ENCODE measurements at regions not wholly inside any gene's neighbourhood (a gene's known extent, or its start where the extent isn't known, plus 50 kb on each side); places are given as distances from the start of the nearest gene placed in this dataset.

DNA sequence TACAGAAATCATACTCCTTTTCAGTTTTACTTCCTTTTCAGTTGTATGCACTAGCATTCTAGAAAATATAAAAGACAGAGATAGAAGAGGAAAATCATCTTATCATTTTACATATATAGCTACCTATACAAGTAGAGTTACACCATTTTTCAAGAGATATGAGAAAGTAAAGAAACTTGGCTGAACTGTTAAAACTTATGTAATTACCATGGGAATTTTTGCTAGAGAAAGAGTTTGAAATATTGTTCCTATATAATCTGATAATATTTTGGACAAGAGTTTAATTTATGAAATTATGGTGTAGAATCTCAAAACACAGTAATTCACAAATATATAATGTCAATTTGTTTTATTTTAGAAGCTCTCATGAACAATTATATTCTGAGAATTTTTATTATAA lies 180.8 kb downstream of the PLPPR4 start:
- Histone ChIP-seq H3K36me3 (no peaks in the 10 kb centered on the region), H3K4me1 (no peaks in the 10 kb centered on the region), H3K9me3 (no peaks in the 10 kb centered on the region), H3K27me3 (no peaks in the 10 kb centered on the region), H3K27ac (no peak overlapping the region), H3K4me3 (no peak overlapping the region)
- TF ChIP-seq POLR2AphosphoS5 (IDR thresholded peaks at IDR 0.05) (no peak), EP300 (IDR thresholded peaks at IDR 0.05) (no peak), POLR2A (IDR thresholded peaks at IDR 0.05) (no peak)
- TF ChIP-seq, protein P1, sequence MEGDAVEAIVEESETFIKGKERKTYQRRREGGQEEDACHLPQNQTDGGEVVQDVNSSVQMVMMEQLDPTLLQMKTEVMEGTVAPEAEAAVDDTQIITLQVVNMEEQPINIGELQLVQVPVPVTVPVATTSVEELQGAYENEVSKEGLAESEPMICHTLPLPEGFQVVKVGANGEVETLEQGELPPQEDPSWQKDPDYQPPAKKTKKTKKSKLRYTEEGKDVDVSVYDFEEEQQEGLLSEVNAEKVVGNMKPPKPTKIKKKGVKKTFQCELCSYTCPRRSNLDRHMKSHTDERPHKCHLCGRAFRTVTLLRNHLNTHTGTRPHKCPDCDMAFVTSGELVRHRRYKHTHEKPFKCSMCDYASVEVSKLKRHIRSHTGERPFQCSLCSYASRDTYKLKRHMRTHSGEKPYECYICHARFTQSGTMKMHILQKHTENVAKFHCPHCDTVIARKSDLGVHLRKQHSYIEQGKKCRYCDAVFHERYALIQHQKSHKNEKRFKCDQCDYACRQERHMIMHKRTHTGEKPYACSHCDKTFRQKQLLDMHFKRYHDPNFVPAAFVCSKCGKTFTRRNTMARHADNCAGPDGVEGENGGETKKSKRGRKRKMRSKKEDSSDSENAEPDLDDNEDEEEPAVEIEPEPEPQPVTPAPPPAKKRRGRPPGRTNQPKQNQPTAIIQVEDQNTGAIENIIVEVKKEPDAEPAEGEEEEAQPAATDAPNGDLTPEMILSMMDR (IDR thresholded peaks at IDR 0.05): no peak
- no peak for ATAC-seq

DNA sequence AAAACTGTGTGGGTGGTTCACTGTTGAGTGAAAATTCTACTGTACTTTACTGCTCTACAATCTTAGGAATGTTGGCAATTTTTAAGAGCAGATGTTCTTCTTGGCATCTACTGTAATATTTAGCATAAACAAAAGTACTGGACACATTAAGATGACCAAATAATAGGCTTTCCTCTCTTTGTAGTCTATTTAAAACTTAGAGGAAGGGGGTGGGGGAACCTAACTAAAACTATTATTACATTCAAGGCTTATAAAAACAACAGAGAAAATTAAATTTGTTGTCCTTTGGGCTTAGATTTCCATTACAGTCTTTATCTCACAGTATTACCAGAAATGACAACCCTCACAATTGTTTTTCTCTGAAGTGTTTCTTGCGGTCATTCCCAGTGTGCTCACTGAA lies 181.2 kb downstream of the PLPPR4 start:
- no peaks in the 10 kb centered on the region for H3K4me1 ChIP-seq
- TF ChIP-seq, protein P1 (IDR thresholded peaks at IDR 0.05): no peak
- TF ChIP-seq POLR2AphosphoS5 (IDR thresholded peaks at IDR 0.05) (no peak), EP300 (IDR thresholded peaks at IDR 0.05) (no peak), POLR2A (IDR thresholded peaks at IDR 0.05) (no peak)
- H3K27ac ChIP-seq: no peak overlapping the region
- H3K27me3 ChIP-seq: no peaks in the 10 kb centered on the region
- no peak for ATAC-seq
- H3K4me3 ChIP-seq: no peak overlapping the region
- no peaks in the 10 kb centered on the region for H3K36me3 ChIP-seq
- H3K9me3 ChIP-seq: no peaks in the 10 kb centered on the region
- 29 to 33% methylated on average over 1 of the region's 1 CpG for WGBS, 2 donors (ENCODE audit: low coverage in 1 of 2)

DNA sequence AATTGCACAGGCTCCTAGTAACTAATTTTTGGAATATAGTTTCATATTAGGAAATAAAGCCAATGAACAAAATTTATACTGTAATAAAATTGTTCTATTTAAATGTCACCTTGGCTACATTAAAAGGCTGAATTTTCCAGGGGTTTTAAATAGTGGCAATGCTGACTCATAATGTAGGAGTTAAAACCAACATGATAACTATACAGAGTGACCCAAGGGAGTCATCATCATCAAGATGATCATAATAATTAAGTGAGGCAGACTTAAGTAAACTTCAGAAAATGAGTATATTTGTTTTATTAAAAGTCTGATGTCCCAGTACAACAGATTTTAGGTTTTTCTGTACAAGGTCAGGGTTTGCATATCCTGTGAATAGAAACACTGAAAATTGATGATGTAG lies 183.4 kb downstream of the PLPPR4 start:
- Histone ChIP-seq H3K4me3 (no peak overlapping the region), H3K9me3 (no peaks in the 10 kb centered on the region), H3K36me3 (no peaks in the 10 kb centered on the region), H3K27me3 (no peaks in the 10 kb centered on the region), H3K4me1 (no peaks in the 10 kb centered on the region), H3K27ac (no peak overlapping the region)
- ATAC-seq: no peak
- TF ChIP-seq, protein P1 (IDR thresholded peaks at IDR 0.05): no peak
- no peak for TF ChIP-seq POLR2AphosphoS5 (IDR thresholded peaks at IDR 0.05)
- no peak for TF ChIP-seq EP300 (IDR thresholded peaks at IDR 0.05)
- TF ChIP-seq POLR2A (IDR thresholded peaks at IDR 0.05): no peak

DNA sequence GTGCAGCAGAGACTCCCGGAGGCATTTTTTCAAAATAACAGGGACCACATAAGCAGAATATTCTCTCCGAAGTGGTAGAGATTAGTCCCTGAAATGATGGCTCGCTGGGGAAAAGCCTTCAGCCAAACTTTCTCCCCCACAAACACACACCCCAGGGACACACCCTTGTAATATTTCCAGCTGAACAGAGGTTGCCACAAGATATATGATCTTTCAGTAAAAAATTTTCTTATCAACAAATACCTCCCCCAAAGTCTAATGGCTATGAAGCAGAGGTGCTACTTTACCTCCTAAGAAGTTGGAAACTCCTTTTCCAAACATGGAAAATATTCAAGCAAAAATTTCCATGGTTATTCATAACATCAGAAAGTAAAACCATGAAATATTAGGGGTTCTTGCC lies 190.2 kb upstream of the PALMD start:
- ATAC-seq: no peak
- Histone ChIP-seq H3K27me3 (no peaks in the 10 kb centered on the region), H3K4me3 (no peak overlapping the region), H3K4me1 (no peaks in the 10 kb centered on the region), H3K9me3 (no peaks in the 10 kb centered on the region), H3K36me3 (no peaks in the 10 kb centered on the region), H3K27ac (no peak overlapping the region)
- no peak for TF ChIP-seq POLR2A (IDR thresholded peaks at IDR 0.05)
- no peak for TF ChIP-seq POLR2AphosphoS5 (IDR thresholded peaks at IDR 0.05)
- TF ChIP-seq, protein P1 (IDR thresholded peaks at IDR 0.05): no peak
- TF ChIP-seq EP300 (IDR thresholded peaks at IDR 0.05): no peak
- WGBS, 2 donors (ENCODE audit: low coverage in 1 of 2): 62 to 80% methylated on average over 1 to 2 of the region's 3 CpGs

DNA sequence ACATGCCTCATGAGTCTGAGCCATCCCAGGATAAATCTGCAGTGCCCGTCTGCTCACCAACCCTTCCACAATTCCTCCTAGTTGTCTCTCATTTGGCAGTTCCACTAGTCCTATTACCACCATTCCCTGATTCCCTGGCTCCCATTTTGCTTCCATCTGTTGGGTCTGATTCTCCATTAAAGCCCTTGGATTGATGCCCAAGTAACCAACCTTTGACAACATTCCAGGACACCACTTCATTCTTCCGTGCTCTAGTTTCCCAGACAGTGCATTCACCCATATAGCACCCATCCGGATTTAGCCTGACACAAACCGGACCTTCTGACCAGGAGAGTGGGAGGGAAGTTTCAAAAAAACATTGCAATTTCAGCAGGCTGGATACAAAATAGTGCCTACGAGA lies 189.4 kb upstream of the PALMD start:
- no peak for ATAC-seq
- no peaks in the 10 kb centered on the region for H3K9me3 ChIP-seq
- no peak for TF ChIP-seq POLR2AphosphoS5 (IDR thresholded peaks at IDR 0.05)
- TF ChIP-seq POLR2A (IDR thresholded peaks at IDR 0.05): no peak
- no peak for TF ChIP-seq EP300 (IDR thresholded peaks at IDR 0.05)
- TF ChIP-seq, protein P1 (IDR thresholded peaks at IDR 0.05): no peak

More for the DNA sequence above, 189.4 kb upstream of the PALMD start:
- Histone ChIP-seq H3K36me3 (no peaks in the 10 kb centered on the region), H3K27ac (no peak overlapping the region), H3K4me3 (no peak overlapping the region), H3K4me1 (no peaks in the 10 kb centered on the region), H3K27me3 (no peaks in the 10 kb centered on the region)
- WGBS, 2 donors (ENCODE audit: low coverage in 1 of 2): 66 to 77% methylated on average over 3 of the region's 5 CpGs

Measured in gastroesophageal sphincter (tissue), 4 donors.